H1 (cell line): ENCODE measurements at regions not wholly inside any gene's neighbourhood (a gene's known extent, or its start where the extent isn't known, plus 50 kb on each side); places are given as distances from the start of the nearest gene placed in this dataset.

Experiments
- CEBPB ChIP-seq: IDR thresholded peaks from 2 replicates; pipeline ENCODE4 v1.6.1; 2012; ENCODE audit warnings: low read depth, low read length
- CHD2 ChIP-seq: IDR thresholded peaks from 2 replicates; pipeline ENCODE4 v1.6.1; 2012; ENCODE audit warnings: low read length, improper control_type of control experiment
- CTCF ChIP-seq, 3 experiments: IDR thresholded peaks; 1 replicate in 2 of 3; 2 replicates in 1 of 3; pipeline versions ENCODE4 v1.5.1 to v1.6.1; 2011; ENCODE audit warnings: low read length in 3 of 3, mild to moderate bottlenecking in 3 of 3, inconsistent platforms in 2 of 3, low read depth in 1 of 3, moderate library complexity in 1 of 3; ENCODE audit not compliant: insufficient read depth in 1 of 3; ENCODE audit errors: control extremely low read depth in 1 of 3
- EP300 ChIP-seq, 2 experiments: IDR thresholded peaks; 1 replicate in 1 of 2; 2 replicates in 1 of 2; pipeline ENCODE4 v1.6.1; 2011 to 2012; ENCODE audit warnings: low read depth in 2 of 2, low read length in 2 of 2, mild to moderate bottlenecking in 2 of 2, borderline replicate concordance in 1 of 2, inconsistent platforms in 1 of 2, moderate library complexity in 1 of 2
- MAX ChIP-seq: IDR thresholded peaks from 2 replicates; pipeline ENCODE4 v1.6.1; 2012; ENCODE audit warnings: inconsistent platforms
- NRF1 ChIP-seq: IDR thresholded peaks from 2 replicates; pipeline ENCODE4 v1.6.1; 2011; ENCODE audit warnings: mild to moderate bottlenecking, low read depth, low read length, improper control_type of control experiment
- POLR2A ChIP-seq, 2 experiments: IDR thresholded peaks; 1 replicate in 1 of 2; 2 replicates in 1 of 2; pipeline ENCODE4 v1.6.1; 2011; ENCODE audit warnings: low read depth in 2 of 2, low read length in 2 of 2, mild to moderate bottlenecking in 2 of 2; ENCODE audit errors: control extremely low read depth in 1 of 2
- RBBP5 ChIP-seq: IDR thresholded peaks from 2 replicates; pipeline ENCODE4 v1.7.1; 2012; ENCODE audit warnings: low read depth, mild to moderate bottlenecking, inconsistent platforms, low read length, moderate library complexity, borderline replicate concordance
- RXRA ChIP-seq: IDR thresholded peaks from 2 replicates; pipeline ENCODE4 v1.6.1; 2011; ENCODE audit warnings: low read depth, mild to moderate bottlenecking, low read length, moderate library complexity; ENCODE audit not compliant: insufficient read depth

GRCh38 chr22:48635031-48635430, 1192.6 kb downstream of the BRD1 start:
- TF ChIP-seq CTCF (IDR thresholded peaks at IDR 0.05; ENCODE audit: control extremely low read depth in 1 of 3, insufficient read depth in 1 of 3, low read depth in 1 of 3, low read length in 3 of 3) = no peak
- no peak for TF ChIP-seq NRF1
- no peak for TF ChIP-seq EP300 (IDR thresholded peaks at IDR 0.05; ENCODE audit: borderline replicate concordance in 1 of 2, low read depth in 2 of 2, low read length in 2 of 2)
- no peak for TF ChIP-seq RBBP5
- TF ChIP-seq POLR2A (IDR thresholded peaks at IDR 0.05; ENCODE audit: control extremely low read depth in 1 of 2, low read depth in 2 of 2, low read length in 2 of 2) = no peak
- TF ChIP-seq MAX = no peak
- no peak for TF ChIP-seq CHD2
- no peak for TF ChIP-seq RXRA
- no peak for TF ChIP-seq CEBPB
